Vagina (tissue), 2 donors: ENCODE measurements at regions not wholly inside any gene's neighbourhood (a gene's known extent, or its start where the extent isn't known, plus 50 kb on each side); places are given as distances from the start of the nearest gene placed in this dataset.

ENCODE experiments used
- POLR2A ChIP-seq, 2 donors: fragments of 450-650 bp; IDR thresholded peaks; one replicate each; pipeline ENCODE4 v1.6.1; 2017; ENCODE audit warnings: antibody characterized with exemption in 2 of 2, mild to moderate bottlenecking in 2 of 2, moderate library complexity in 2 of 2
- POLR2AphosphoS5 ChIP-seq, 2 donors: sonication (generic); formaldehyde crosslinking; IDR thresholded peaks; one replicate each; pipeline ENCODE4 v1.9.0; 2017; ENCODE audit warnings: antibody characterized with exemption in 2 of 2, mild to moderate bottlenecking in 2 of 2, low read depth in 1 of 2; ENCODE audit not compliant: insufficient read depth in 1 of 2
- TF ChIP-seq, protein P1 (sequence below), 3 experiments: fragments of 450-650 bp in 2 of 3; fragments of 200-600 bp in 1 of 3; sonication (generic) in 1 of 3; IDR thresholded peaks; one replicate each; pipeline ENCODE4 v1.5.1; 2017 to 2019; ENCODE audit warnings: antibody characterized with exemption in 3 of 3, mild to moderate bottlenecking in 2 of 3, moderate library complexity in 2 of 3

GRCh38 chr2:49582946-49583345 is 428.6 kb upstream of the FSHR start:
- TF ChIP-seq, protein P1, sequence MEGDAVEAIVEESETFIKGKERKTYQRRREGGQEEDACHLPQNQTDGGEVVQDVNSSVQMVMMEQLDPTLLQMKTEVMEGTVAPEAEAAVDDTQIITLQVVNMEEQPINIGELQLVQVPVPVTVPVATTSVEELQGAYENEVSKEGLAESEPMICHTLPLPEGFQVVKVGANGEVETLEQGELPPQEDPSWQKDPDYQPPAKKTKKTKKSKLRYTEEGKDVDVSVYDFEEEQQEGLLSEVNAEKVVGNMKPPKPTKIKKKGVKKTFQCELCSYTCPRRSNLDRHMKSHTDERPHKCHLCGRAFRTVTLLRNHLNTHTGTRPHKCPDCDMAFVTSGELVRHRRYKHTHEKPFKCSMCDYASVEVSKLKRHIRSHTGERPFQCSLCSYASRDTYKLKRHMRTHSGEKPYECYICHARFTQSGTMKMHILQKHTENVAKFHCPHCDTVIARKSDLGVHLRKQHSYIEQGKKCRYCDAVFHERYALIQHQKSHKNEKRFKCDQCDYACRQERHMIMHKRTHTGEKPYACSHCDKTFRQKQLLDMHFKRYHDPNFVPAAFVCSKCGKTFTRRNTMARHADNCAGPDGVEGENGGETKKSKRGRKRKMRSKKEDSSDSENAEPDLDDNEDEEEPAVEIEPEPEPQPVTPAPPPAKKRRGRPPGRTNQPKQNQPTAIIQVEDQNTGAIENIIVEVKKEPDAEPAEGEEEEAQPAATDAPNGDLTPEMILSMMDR (IDR thresholded peaks at IDR 0.05): no peak
- TF ChIP-seq POLR2A (IDR thresholded peaks at IDR 0.05): no peak
- no peak for TF ChIP-seq POLR2AphosphoS5 (IDR thresholded peaks at IDR 0.05; ENCODE audit: insufficient read depth in 1 of 2, low read depth in 1 of 2)
